Heart left ventricle (tissue), 16 donors: ENCODE measurements at regions not wholly inside any gene's neighbourhood (a gene's known extent, or its start where the extent isn't known, plus 50 kb on each side); places are given as distances from the start of the nearest gene placed in this dataset.

Experiments used
- ATAC-seq, 4 donors: fragments of 200-7000 bp; cut with Tn5 transposase; one replicate each; pipeline ENCODE4 v1.9.1; 2020 to 2022; ENCODE audit warnings: moderate library complexity in 4 of 4, mild to moderate bottlenecking in 3 of 4, moderate number of reproducible peaks in 1 of 4
- DNase-seq, 5 donors: peaks; one replicate each; pipeline ENCODE4 v3.0.0-alpha.2; 2020
- H3K27ac ChIP-seq, 12 donors: fragments of 200-600 bp; sonication (generic) in 4 of 12; one replicate each; pipeline versions ENCODE4 v1.5.0 to v1.8.0; 2016 to 2022; ENCODE audit warnings: mild to moderate bottlenecking in 2 of 12
- H3K27me3 ChIP-seq, 9 donors: fragments of 200-600 bp; sonication (generic) in 2 of 9; one replicate each; pipeline versions ENCODE4 v1.5.1 to v1.8.0; 2016 to 2022; ENCODE audit warnings: mild to moderate bottlenecking in 3 of 9
- H3K36me3 ChIP-seq, 9 donors: fragments of 200-600 bp; sonication (generic) in 2 of 9; one replicate each; pipeline versions ENCODE4 v1.5.0 to v1.8.0; 2018 to 2022; ENCODE audit warnings: mild to moderate bottlenecking in 2 of 9
- H3K4me1 ChIP-seq, 12 donors: fragments of 200-600 bp; sonication (generic) in 4 of 12; one replicate each; pipeline versions ENCODE4 v1.5.0 to v1.8.0; 2016 to 2022; ENCODE audit warnings: mild to moderate bottlenecking in 3 of 12
- H3K4me3 ChIP-seq, 12 donors: fragments of 200-600 bp; sonication (generic) in 4 of 12; one replicate each; pipeline versions ENCODE4 v1.5.0 to v1.8.0; 2017 to 2022; ENCODE audit warnings: mild to moderate bottlenecking in 9 of 12, moderate library complexity in 4 of 12
- H3K9me3 ChIP-seq, 12 donors: fragments of 200-600 bp; sonication (generic) in 4 of 12; one replicate each; pipeline versions ENCODE4 v1.5.0 to v1.8.0; 2016 to 2022; ENCODE audit warnings: mild to moderate bottlenecking in 1 of 12
- POLR2A ChIP-seq, 2 donors: fragments of 450-650 bp; IDR thresholded peaks; one replicate each; pipeline ENCODE4 v1.6.1; 2017; ENCODE audit warnings: antibody characterized with exemption in 2 of 2, mild to moderate bottlenecking in 2 of 2, moderate library complexity in 2 of 2
- WGBS, 4 donors: extraction: QIAGEN DNeasy Blood & Tissue Kit in 2 of 4; methylation state at CpG; one replicate each; pipeline versions ENCODE4 v1.1.5 to v1.1.7; 2013 to 2018; 5-methylcytosine and 5-hydroxymethylcytosine counted together
- intact Hi-C, 10 donors: fragments of 100-400 bp; cut with DNase I; formaldehyde crosslinking; loops; one replicate each; pipeline versions ENCODE4 v1.11.1 to v1.14.2; 2022
- TF ChIP-seq, protein P1 (sequence below), 12 donors: fragments of 200-600 bp; sonication (generic) in 4 of 12; IDR thresholded peaks; one replicate each; pipeline versions ENCODE4 v1.5.0 to v1.8.0; 2018 to 2022; ENCODE audit warnings: antibody characterized with exemption in 12 of 12, mild to moderate bottlenecking in 5 of 12
- donor health status: ischemic (EF 13 %, LVEDD 7.1; RV severe dilation, severe dysfunction).
- donor health status: healthy with polysubstance abuse.
- donor health status: DM: no; HTN: yes; CAD: no.
- donor health status: DM: no; HTN: no; CAD: no.
- donor health status: ischemic (EF 25% LVEDD 6.9; RV normal size, moderate dysfunction).
- donor health status: ischemic (EF 25% LVEDD 5.7; RV mildly dilated, moderate dysfunction).
- donor health status: healthy.
- donor health status: DM: yes; HTN: yes; CAD: no.
- donor health status: ischemic (EF 35%, LVEDD 5.7; RV mildly dilated, moderate dysfunction).
- donor health status: nonischemic (EF 11% LVEDD 7.7; RV severe dilation, severe dysfunction).
- donor health status: DM: yes; HTN: yes; CAD: no.
- donor health status: PGD.
- donor health status: ischemic (EF 29% LVEDD 5.4; RV normal size, mild dysfunction).
- donor health status: nonischemic (EF 23%, LVEDD 6.1; RV moderate dilation, normal function).

DNA sequence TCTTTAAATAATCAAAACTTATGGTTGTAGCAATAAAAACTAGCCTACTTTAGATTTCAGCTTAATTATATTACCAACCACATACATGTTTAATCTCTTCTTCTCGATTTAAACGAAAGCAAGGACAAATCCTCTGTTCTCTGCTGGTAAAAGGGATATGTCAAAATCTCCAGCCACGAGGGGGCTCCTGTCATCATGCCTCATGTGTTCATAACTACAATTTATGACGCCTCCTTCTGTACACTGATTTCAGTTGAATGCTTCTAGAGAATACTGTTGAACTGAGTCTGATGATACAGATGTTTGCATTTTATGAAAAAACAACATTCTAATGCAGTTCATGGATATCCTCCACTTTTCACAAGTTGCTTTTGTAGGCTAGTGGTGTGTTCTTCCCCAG is 220.0 kb upstream of the DPP6 start:
- ATAC-seq (no peak), DNase-seq (no peak)
- Histone ChIP-seq H3K27me3 (peaks cover 0 to 7% (median 0%) of the 10 kb centered on the region in 9 donors), H3K9me3 (no peaks in the 10 kb centered on the region), H3K36me3 (no peaks in the 10 kb centered on the region), H3K4me3 (no peak overlapping the region), H3K27ac (no peak overlapping the region), H3K4me1 (no peaks in the 10 kb centered on the region)
- no peak for TF ChIP-seq POLR2A (IDR thresholded peaks at IDR 0.05)
- TF ChIP-seq, protein P1, sequence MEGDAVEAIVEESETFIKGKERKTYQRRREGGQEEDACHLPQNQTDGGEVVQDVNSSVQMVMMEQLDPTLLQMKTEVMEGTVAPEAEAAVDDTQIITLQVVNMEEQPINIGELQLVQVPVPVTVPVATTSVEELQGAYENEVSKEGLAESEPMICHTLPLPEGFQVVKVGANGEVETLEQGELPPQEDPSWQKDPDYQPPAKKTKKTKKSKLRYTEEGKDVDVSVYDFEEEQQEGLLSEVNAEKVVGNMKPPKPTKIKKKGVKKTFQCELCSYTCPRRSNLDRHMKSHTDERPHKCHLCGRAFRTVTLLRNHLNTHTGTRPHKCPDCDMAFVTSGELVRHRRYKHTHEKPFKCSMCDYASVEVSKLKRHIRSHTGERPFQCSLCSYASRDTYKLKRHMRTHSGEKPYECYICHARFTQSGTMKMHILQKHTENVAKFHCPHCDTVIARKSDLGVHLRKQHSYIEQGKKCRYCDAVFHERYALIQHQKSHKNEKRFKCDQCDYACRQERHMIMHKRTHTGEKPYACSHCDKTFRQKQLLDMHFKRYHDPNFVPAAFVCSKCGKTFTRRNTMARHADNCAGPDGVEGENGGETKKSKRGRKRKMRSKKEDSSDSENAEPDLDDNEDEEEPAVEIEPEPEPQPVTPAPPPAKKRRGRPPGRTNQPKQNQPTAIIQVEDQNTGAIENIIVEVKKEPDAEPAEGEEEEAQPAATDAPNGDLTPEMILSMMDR (IDR thresholded peaks at IDR 0.05) = no peak
- intact Hi-C loops = loop anchor here in 5 of 10 donors (10.0 kb wide), 2 partner anchors 447 to 637 kb away; no protein-coding TSS in a partner anchor
- WGBS, 4 donors = 54 to 64% (median 59%) methylated on average over 4 of the region's 4 CpGs

GRCh38 chr7:153835103-153835502 is 217.1 kb upstream of the DPP6 start:
- TF ChIP-seq, protein P1 (IDR thresholded peaks at IDR 0.05) = peak in 1 of 12 donors; percentile 7
- no peak for TF ChIP-seq POLR2A (IDR thresholded peaks at IDR 0.05)
- H3K4me1 ChIP-seq = no peaks in the 10 kb centered on the region
- no peaks in the 10 kb centered on the region for H3K9me3 ChIP-seq
- H3K4me3 ChIP-seq = no peak overlapping the region
- 44 to 54% (median 48%) methylated on average over 4 of the region's 4 CpGs for WGBS, 4 donors
- DNase-seq (no peak), ATAC-seq (no peak)
- no peaks in the 10 kb centered on the region for H3K36me3 ChIP-seq
- no peak overlapping the region for H3K27ac ChIP-seq
- H3K27me3 ChIP-seq = no peaks in the 10 kb centered on the region
- intact Hi-C loops = loop anchor here in 5 of 10 donors (10.0 kb wide), 2 partner anchors 450 to 640 kb away; no protein-coding TSS in a partner anchor

DNA sequence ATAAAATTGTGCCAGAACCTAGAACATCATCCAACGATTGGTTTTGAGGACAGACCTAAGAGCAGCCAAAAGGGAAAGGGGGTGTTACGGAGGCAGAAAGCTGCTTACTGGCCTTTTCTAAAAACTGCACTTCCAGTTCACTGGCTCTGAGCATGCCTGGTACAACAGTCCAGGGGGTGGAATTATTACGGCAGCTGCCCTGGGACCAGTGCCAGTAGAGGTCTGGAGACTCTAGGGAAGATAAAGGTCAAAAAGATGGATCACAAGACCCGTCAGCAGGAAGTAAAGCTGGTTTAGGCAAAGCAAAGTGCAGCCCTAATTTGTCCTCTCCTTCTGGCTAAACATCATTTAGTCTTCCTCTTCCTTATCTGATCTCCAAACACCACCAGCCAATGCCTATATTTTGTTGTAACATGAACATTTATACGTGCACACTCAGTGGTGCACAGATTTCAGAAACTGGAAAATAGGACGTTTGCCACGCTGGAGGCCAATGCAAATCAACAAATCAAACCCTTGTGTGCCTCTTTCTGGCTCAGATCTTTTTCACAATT is 216.4 kb upstream of the DPP6 start:
- H3K4me3 ChIP-seq = no peak overlapping the region
- H3K27me3 ChIP-seq = no peaks in the 10 kb centered on the region
- DNase-seq (peak in 1 of 5 donors; percentile 31), ATAC-seq (no peak)
- no peaks in the 10 kb centered on the region for H3K4me1 ChIP-seq
- H3K9me3 ChIP-seq = no peaks in the 10 kb centered on the region
- WGBS, 4 donors = 49 to 62% (median 53%) methylated on average over 7 of the region's 7 CpGs
- no peak for TF ChIP-seq POLR2A (IDR thresholded peaks at IDR 0.05)
- TF ChIP-seq, protein P1 (IDR thresholded peaks at IDR 0.05) = no peak
- no peaks in the 10 kb centered on the region for H3K36me3 ChIP-seq
- no peak overlapping the region for H3K27ac ChIP-seq
- intact Hi-C loops = loop anchor here in 5 of 10 donors (10.0 kb wide), 2 partner anchors 451 to 641 kb away; no protein-coding TSS in a partner anchor

DNA sequence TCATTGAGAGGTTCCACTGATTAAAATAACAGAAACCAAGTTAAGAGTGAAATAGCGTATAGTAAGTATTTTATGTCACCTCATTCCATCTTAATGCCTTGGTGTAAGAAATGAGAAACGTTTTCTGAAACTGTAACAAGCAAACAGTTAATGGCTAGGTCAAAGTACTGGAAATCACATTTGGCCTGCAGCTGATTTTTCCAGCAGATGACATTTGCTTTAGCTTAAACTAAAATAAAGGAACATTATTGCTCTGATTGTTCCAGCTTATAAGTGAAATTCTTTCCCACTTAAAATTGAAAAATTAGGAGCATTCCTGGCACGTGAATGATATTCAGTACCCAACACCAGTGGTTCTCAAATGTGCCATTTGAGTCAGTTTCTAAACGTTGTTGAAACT is 213.6 kb upstream of the DPP6 start:
- intact Hi-C loops = loop anchor here in 5 of 10 donors (10.0 kb wide), 2 partner anchors 454 to 644 kb away; no protein-coding TSS in a partner anchor
- Histone ChIP-seq H3K4me1 (no peaks in the 10 kb centered on the region), H3K9me3 (peaks cover 0 to 7% (median 0%) of the 10 kb centered on the region in 12 donors), H3K27ac (no peak overlapping the region), H3K36me3 (no peaks in the 10 kb centered on the region), H3K27me3 (no peaks in the 10 kb centered on the region), H3K4me3 (no peak overlapping the region)
- no peak for DNase-seq
- TF ChIP-seq, protein P1 (IDR thresholded peaks at IDR 0.05) = no peak
- no peak for TF ChIP-seq POLR2A (IDR thresholded peaks at IDR 0.05)
- 58 to 67% (median 63%) methylated on average over 4 of the region's 4 CpGs for WGBS, 4 donors
- ATAC-seq = no peak
